Femur (tissue), 1 donor: ENCODE measurements at regions not wholly inside any gene's neighbourhood (a gene's known extent, or its start where the extent isn't known, plus 50 kb on each side); places are given as distances from the start of the nearest gene placed in this dataset.
"Not testable (repeated sequence)": the region's sequence is repeated elsewhere in the genome, so short reads cannot be mapped to it uniquely, and the experiment has no call there.

Experiments used
- DNase-seq: peaks from one replicate; pipeline ENCODE4 v3.0.0-alpha.2; 2017

GRCh38 chr13:53408847-53409568 is 380.4 kb downstream of the OLFM4 start:
- no peak for DNase-seq

- no peak for DNase-seq
Measured at GRCh38 chr13:53411463-53411862, 382.9 kb downstream of the OLFM4 start.

- DNase-seq = no peak
Measured at GRCh38 chr13:53415135-53415534, 386.5 kb downstream of the OLFM4 start.

- no peak for DNase-seq
Measured at GRCh38 chr13:53417601-53418000, 389.0 kb downstream of the OLFM4 start.

- no peak for DNase-seq
Measured at GRCh38 chr13:53422415-53422814, 393.8 kb downstream of the OLFM4 start.

- no peak for DNase-seq
Measured at GRCh38 chr13:53436396-53436795, 407.8 kb downstream of the OLFM4 start.

GRCh38 chr13:53439439-53440225 is 411.0 kb downstream of the OLFM4 start:
- no peak for DNase-seq

GRCh38 chr13:53442979-53443378 is 414.4 kb downstream of the OLFM4 start:
- no peak for DNase-seq

- DNase-seq = peak; percentile 15
Measured at GRCh38 chr13:53445686-53446085, 417.1 kb downstream of the OLFM4 start.

GRCh38 chr13:53447456-53447855 is 418.8 kb downstream of the OLFM4 start:
- no peak for DNase-seq

- no peak for DNase-seq
Measured at GRCh38 chr13:53447863-53448262, 419.2 kb downstream of the OLFM4 start.

- not testable (repeated sequence) for DNase-seq
Measured at GRCh38 chr13:53452263-53452808, 423.7 kb downstream of the OLFM4 start.

GRCh38 chr13:53460796-53461195 is 432.2 kb downstream of the OLFM4 start:
- DNase-seq = no peak

GRCh38 chr13:53463106-53463505 is 434.5 kb downstream of the OLFM4 start:
- DNase-seq = no peak

- DNase-seq = no peak
Measured at GRCh38 chr13:53466576-53466975, 438.0 kb downstream of the OLFM4 start.

- no peak for DNase-seq
Measured at GRCh38 chr13:53473397-53473796, 444.8 kb downstream of the OLFM4 start.

- no peak for DNase-seq
Measured at GRCh38 chr13:53474878-53475277, 446.3 kb downstream of the OLFM4 start.

GRCh38 chr13:53490752-53491151 is 462.1 kb downstream of the OLFM4 start:
- no peak for DNase-seq

- no peak for DNase-seq
Measured at GRCh38 chr13:53494406-53494805, 465.8 kb downstream of the OLFM4 start.

- no peak for DNase-seq
Measured at GRCh38 chr13:53499576-53500133, 471.0 kb downstream of the OLFM4 start.

- no peak for DNase-seq
Measured at GRCh38 chr13:53501387-53501786, 472.8 kb downstream of the OLFM4 start.

- DNase-seq = no peak
Measured at GRCh38 chr13:53507741-53508140, 479.1 kb downstream of the OLFM4 start.

GRCh38 chr13:53512635-53513034 is 484.0 kb downstream of the OLFM4 start:
- no peak for DNase-seq

- peak; percentile 16 for DNase-seq
Measured at GRCh38 chr13:53513226-53513625, 484.6 kb downstream of the OLFM4 start.
